IPS DF 4.7 (cell line): ENCODE measurements at regions not wholly inside any gene's neighbourhood (a gene's known extent, or its start where the extent isn't known, plus 50 kb on each side); places are given as distances from the start of the nearest gene placed in this dataset.
"Not testable (repeated sequence)": the region's sequence is repeated elsewhere in the genome, so short reads cannot be mapped to it uniquely, and the experiment has no call there.

Source experiments
- DNase-seq: peaks from one replicate; pipeline ENCODE4 v3.0.0-alpha.2; 2013; ENCODE audit warnings: low spot score; ENCODE audit errors: extremely low read depth

DNA sequence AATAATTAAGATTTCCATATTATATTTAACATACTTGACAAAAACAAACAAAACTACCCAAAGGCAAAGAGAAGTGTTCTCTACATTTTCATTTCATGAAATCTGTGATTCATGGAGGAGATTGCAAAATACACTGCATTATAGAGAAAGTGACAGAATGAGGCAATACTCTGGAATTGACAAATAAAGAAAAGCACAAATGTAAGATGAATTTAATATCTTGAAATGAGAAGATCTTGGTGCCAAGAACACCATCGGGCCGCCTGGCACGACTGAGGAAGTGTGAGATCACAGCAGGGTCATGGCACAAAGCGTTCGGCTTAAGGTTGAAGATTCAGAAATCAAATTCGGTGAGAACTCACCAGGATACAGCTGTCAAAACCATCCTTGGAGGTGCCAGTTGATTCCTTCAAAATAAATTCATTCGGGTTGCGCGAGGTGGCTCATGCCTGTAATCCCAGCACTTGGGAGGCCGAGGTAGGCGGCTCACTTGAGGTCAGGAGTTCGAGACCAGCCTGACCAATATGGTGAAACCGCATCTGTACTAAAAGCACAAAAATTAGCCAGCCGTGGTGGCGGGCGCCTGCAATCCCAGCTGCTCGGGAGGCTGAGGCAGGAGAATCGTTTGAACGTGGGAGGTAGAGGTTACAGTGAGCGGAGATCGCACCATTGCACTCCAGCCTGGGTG lies 174.0 kb upstream of the PFKP start:
- DNase-seq, result no peak

DNA sequence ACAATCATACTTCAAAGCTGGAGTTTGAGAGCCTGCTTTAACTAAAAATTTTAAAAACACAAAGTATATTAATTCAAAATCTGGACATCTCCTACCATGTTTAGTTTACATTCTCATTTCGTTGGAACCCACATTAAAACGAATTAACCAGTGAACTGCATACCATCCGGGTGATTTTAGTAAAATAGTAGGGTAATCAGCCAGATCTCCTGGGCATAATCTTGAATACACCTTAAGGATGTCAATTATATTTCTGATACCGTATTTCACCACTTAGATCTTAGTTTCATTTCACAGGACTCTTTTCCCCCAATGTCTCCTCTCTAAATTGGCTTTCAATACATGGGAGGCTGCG lies 175.6 kb upstream of the PFKP start:
- no peak for DNase-seq

DNA sequence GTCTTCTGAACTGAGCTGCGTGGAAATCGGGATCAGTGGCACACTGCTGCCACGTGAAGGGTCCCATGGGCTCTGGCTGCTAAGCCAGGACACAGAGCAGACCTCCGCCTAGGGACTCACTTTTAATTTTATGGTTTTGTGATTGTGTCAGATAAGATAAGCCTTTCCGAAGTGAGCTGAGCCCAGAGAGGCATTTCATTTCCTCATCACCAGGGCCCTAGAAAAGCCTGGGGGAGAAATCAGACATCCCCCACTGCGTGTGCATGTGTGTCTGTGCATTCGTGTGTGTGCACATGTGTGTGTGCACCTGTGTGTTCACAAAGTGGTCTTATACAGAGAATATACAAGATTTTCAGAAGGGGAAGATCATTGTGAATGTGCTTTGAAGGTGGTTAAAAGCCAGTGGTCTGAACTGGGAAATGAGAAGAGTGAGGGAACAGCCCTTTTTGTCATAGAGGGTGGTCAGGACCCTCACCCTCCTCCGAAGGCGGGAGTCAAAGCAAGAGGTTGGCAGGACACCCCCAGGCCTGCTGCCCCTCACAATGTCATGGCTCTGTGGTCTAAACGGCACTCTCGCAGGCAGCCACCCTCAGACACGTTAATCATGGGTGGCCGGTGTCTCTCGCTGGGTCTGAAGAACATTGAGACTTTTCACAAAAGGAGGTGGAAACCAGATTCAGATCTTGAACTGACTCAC lies 176.1 kb upstream of the PFKP start:
- DNase-seq, result no peak

DNA sequence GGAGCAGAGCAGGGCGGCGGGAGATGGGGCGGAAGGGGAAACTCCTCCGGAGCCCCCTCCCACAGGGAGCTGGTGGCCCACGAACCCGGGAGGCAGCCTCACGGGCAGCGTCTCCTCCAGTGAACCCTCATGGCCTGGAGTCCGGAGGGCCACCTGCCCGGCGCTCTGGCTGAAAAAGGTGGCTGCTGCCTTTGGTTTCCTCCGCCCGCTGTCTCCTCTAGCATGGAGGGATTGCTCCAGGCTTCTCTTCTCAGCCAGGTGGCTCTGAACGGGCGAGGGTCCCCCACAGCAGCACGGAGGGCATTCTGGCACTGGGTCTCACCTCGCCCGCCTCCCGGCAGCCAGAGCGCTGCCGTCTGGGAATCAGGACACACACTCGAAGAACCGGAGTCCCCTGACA lies 177.3 kb upstream of the PFKP start:
- DNase-seq, result no peak

DNA sequence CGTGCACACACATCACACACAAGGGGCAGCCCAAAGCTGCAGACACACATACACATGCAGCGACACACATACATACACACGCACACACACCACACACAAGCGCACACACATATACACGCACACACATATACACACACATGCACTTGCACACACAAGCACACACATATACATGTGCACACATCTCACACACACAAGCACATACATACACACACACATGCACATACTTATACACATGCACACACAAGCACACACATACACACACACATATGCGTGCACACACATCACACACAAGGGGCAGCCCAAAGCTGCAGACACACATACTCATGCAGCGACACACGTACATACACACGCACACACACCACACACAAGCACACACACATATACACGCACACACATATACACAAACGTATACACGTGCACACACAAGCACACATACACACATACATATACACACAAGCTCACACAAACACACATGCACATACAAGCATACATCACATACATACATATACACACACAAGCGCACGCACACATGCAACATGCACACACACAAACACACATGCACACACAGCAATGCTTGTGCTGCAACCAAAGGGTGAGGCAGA lies 178.8 kb upstream of the PFKP start:
- no peak for DNase-seq

DNA sequence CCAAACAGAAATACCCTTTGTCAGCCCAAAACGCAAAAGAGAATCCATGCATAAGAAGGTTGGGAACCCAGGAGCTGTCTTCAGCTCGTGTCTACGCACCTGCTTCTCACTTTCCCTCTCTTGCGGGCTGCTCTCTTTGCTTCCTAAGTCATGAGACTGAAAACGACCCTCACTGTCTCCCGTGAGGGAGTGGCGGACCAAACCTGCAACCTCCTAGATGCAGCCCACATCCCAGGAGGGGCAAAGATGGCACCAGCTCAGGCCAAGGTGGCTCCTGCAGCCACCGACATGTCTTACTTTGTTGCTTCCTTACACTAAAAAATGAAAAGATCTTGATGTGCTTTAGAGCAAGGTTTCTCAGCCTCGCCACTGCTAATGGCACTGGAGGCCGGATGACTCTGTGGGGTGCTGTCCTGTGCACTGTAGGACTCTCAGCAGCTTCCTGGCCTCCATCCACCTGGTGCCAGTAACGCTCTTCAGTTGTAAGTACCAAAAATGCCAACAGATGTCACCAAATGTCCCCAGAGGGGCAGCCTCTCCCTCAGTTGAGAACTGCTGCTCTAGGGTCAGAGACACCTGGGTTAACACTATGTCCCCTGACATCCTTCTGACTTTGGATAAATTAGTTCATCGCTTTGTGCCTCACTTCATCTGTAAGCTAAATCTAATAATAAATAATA lies 179.8 kb upstream of the PFKP start:
- DNase-seq, result no peak

DNA sequence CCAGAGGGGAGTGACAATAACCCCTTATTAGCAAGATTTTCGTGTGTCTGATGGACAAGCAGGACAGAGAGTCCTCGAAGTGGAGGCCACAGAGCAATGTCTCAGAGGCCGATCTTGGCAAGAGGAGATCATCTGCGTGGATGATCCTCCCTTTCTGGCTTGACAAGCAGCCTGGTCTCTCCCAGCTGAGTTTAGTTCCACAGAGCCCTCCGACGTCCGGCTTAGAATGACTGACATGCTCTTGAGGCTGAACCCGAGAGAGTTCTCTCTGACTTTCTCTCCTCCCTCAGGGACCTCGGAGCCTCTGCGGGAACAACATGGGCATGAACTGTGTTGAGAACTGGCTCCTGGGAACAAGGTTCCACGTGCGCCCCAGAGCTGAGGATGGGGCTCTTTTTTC lies 180.7 kb upstream of the PFKP start:
- DNase-seq, result no peak

DNA sequence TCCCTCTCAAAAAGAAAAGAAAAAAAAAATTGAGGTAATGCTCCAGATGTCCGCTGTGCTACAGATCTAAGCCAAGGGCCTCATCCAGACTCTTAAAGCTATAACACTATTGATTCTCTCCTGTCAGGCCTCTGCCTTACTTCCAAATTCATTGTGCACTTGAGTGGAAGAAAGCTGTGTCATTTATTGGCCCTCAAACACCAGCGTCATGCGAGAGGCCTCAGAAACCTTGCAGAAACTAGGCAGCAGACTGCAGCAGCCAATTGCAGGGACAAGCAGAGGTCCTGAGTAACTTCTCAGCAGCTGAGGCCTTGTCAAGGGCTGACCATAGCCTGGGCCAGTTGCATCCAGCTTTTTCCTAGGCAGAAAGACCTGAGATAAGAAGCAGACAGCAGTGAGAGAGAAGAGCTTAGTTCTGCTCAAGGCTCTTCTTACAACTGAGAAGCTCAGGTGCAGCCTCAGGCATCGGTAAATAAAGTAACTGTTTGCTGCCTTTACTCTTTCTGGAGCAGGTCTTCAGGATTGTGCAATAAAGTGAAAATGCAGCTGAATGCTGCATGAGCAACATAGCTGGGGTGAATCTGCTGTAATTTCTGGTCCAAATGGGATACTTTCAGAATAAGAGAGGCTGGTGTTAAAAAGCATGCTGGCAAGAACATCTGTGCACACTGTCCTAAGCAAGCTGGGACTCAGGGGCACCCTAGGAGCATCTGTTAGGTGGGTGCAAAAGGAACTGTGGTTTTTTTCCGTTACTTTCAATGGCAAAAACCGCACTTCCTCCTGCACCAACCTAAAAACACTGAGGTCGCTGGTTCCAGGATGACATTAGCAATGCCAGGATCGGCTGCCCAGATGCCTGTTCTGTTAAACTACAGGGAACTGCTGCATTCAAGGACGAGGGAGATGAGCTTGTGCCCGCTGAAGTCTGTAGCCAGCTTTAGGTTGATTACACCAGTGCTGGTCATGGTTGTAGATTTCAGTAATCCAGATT lies 181.8 kb upstream of the PFKP start:
- DNase-seq, result no peak

DNA sequence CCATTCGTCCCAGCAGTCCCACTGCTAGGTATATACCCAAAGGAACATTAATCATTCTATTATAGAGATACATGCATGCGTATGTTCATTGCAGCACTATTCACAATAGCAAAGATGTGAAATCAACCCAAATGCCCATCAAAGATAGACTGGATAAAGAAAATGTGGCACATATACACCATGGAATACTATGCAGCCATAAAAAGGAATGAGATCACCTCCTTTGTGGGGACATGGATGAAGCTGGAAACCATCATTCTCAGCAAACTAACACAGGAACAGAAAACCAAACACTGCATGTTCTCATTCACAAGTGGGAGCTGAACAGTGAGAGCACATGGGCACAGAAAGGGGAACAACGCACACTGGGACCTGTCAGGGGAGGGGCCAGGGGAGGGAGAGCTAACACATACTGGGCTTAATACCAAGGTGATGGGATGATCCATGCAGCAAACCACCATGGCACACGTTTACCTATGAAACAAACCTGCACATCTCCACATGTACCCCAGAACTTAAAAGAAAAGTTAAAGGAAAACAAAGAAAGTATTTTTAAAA lies 183.3 kb upstream of the PFKP start:
- DNase-seq, result not testable (repeated sequence)

DNA sequence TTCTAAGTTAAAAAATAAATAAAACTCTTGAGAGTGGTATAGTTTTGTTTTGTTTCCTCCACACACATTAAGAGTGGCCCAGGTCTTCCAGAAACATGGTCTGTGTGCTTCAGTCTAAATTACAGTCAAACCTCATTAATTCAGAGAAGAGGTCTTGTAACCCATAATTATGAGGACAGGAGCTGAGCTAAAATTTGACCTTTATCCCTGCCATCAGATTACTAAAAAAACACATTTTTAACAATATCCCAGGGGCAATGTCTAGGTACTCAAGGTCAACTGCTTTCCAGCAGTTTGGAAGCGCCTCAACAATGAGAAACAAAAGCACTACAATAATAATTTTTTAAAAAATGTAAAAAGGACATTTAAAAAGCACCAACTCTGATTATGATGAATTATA lies 184.1 kb upstream of the PFKP start:
- DNase-seq, result no peak

DNA sequence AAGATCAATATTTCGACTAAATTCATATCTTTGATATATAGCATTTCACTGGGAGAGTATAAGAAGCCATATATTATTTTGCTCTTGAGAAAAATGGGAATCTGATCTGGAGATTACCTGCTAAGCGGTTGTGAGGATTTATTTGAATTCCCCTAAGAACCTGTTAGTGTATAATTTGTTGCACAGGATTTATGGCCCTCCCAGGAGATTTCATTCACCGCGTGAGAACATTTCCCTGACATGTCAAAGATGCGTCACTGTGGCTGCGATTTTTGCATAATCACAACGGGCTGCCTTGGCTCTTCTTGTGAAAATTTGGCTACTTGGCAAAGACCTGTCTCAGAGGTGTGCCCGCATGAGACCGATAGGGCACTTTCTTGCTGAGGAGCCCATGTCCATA lies 184.7 kb upstream of the PFKP start:
- no peak for DNase-seq

DNA sequence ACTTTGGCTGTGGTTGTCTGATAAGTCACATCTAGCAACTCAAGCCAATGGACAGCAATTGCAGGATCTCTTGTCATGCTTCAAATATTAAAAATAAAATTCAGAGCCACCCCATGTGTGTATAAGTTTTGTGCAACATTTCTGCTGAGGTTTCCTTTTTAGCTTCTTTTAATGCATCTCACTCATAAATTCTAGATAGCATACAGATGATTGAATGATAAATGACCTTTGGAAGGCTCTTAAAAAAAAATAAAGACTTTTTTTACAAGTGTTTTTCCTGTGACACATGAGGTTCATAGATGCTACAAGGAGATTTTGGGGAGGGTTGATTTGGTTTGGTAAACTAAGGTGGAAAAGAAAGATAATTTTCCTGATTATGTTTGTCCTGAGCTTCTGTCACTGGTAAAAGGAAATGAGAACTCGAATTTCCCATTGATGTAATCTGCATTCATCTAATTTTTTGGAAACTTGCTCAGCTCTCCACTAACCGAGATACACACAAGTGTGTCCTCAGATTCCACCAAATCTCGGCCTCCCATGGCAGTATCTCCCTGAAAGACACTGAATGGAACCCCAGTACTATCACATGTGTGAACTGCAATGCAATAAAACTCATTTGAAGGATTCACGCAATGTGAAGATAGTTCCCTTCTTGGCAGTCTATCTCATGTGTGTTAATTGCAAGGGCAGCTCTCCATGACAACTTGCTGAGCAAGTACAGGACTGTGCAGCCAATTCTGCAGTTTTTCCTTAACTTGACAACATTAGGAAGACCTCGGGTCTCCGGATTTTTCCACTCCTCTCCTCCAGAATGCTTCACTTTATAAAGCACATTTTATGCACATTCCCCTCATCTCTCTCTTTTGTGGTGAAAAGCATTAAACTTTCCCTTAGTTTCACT lies 185.4 kb upstream of the PFKP start:
- no peak for DNase-seq

DNA sequence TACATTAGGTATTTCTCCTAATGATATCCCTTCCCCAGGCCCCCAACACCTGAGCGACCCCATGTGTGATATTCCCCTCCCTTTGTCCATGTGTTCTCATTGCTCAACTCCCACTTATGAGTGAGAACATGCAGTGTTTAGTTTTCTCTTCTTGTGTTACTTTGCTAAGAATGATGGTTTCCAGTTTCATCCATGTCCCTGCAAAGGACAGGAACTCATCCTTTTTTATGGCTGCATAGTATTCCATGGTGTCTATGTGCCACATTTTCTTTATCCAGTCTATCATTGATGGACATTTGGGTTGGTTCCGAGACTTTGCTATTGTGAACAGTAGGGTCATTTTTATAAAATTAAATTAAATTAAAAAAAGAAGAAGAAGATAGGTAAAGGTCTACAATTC lies 187.3 kb upstream of the PFKP start:
- DNase-seq, result not testable (repeated sequence)

DNA sequence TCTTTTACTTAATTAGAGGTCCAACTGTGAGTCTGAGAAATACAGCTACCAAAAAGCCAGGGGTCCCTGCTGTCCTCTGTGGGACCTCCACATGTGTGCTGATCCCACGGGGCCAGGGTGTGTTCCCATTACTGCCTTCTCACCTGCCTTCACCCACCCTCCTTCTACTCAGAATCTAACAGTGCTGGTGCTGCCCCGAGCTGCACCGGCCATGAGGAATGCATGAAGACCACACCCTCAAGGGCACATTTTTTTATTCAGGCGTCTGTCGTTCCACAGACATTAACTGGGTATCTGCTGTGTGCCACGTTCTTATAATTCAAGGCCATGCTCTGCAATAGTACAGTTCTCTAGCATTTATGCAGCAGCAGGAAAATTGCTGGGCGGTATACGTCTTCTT lies 188.5 kb upstream of the PFKP start:
- no peak for DNase-seq

DNA sequence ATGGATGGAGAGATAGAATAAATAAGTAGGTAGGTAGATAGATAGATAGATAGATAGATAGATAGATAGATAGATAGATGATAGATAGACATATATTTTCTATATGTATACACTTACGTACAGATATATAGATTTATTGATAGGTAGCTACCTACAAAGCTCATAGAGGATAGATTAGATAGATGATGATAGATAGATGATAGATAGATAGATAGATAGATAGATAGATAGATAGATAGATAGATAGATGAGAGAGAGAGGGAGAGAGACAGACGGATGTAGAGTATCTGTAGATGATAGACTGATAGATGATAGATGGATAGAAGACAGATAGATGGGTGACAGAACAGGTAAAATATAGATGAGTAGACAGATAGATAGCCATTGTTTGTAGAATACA lies 191.3 kb upstream of the PFKP start:
- no peak for DNase-seq

DNA sequence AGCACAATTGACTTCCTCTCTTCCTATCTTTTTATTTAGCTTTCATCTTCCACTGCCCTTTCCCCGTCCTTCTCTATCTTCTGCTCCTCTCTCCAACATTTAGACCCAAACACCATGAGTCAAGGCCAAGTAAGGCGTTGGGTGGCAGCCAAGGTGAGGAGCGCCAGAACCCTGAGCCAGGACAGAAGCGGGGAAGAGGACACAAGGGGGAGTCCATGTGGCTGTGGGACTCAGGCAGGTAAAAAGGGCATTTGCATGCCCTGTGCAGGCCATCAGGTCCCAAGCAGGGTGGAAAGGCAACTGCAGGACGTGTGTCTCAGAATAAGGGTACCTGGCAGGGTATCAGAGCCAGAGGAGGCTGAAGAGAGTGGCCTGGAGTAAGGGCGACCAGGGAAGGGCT lies 192.4 kb upstream of the PFKP start:
- DNase-seq, result no peak

DNA sequence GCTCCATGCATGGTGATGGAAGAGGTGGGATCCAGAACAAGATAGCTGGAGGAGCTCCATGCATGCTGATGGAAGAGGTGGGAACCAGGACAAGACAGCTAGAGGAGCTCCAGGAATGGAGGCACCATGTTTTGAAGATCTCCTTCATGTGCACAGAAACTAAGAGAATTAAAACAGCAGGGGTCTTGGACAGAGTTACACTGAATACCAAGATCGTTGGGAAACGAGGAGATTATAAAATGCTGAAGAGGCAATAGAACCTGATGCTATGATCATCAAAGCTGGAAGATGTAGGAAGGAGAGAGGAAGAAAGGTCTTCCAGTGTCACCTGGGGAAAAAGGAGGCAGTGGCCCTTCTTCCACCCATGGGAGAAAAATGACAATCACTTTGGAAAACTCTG lies 193.6 kb upstream of the PFKP start:
- DNase-seq, result no peak

DNA sequence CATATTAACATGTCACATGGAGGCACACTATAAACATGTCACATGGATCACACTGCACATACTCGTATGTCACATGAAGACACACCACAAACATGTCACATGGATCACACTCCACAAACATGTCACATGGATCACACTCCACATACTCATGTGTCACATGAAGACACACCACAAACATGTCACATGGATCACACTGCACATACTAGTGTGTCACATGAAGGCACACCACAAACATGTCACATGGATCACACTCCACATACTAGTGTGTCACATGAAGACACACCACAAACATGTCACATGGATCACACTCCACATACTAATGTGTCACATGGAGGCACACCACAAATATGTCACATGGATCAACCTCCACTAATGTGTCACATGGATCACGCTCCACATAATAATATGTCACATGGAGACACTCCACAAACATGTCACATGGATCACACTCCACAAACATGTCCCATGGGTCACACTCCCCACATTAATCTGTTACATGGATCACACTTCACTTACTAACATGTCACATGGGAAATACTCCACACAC lies 195.6 kb upstream of the PFKP start:
- DNase-seq, result no peak

DNA sequence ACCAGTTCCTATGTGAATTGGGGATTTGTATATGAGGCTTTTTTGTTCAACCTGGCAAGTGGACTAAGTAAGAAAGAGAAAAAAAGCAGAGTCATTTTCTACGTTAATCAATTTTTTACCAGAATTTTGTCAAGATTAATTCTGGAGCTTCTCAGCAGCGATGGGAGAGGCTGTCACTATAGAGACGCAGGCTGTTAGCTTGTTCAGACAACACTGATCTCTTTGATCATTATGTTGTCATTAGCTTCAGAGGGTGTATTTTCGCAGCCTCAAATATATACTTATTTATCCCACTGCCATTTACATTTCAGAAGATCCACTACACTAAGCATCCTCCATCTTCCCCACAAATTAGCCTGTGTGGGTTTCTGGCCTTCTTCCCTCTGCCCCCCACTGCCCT lies 196.7 kb upstream of the PFKP start:
- DNase-seq, result no peak
